ENCODE measurements at regions not wholly inside any gene's neighbourhood (a gene's known extent, or its start where the extent isn't known, plus 50 kb on each side); places are given as distances from the start of the nearest gene placed in this dataset.

DNA sequence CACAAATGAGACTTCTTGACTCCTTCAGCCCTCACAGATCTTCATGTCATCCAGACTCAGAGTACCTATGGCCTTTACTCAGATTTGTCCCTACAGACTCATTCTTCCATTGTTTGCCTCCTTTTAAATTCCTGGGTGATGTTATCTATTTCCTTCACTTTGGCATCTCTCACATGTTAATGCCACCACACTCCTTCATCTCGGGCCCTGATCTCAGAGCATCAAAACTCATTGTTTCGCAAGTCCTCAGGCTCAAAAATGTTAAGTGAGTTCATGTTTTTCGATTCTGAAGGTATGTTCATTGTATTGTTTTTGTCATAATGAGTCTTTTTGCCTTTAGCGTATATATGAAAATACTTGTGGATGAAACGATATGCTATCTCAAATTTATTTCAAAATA lies 62.3 kb upstream of the AHR start:
- Histone ChIP-seq H3K4me3 (ENCODE audit: low read length) (no peak overlapping the region), H3K27me3 (ENCODE audit: control insufficient read depth in 2 of 2, insufficient read depth in 2 of 2, low read length in 2 of 2) (no peaks in the 10 kb centered on the region), H3K4me1 (ENCODE audit: control insufficient read depth in 2 of 2, insufficient read depth in 2 of 2, low read length in 2 of 2) (peaks cover 22 to 24% of the 10 kb centered on the region in 2 donors), H3K27ac (ENCODE audit: low read depth, low read length) (no peak overlapping the region), H3K36me3 (ENCODE audit: control insufficient read depth in 2 of 3, insufficient read depth in 3 of 3, low read length in 3 of 3) (no peaks in the 10 kb centered on the region), H3K9me3 (ENCODE audit: control insufficient read depth in 2 of 3, low read length in 3 of 3) (no peaks in the 10 kb centered on the region)
- CTCF ChIA-PET = no interaction called here
- Mint-ChIP-seq H3K27me3 (peaks cover 0 to 2% (median 0%) of the 10 kb centered on the region in 5 donors), H3K27ac (peak overlapping the region; percentile 72 to 99 (median 76)), H3K9me3 (peaks cover 0 to 17% (median 0%) of the 10 kb centered on the region in 11 donors), H3K4me3 (peak overlapping the region in 5 of 10 donors; percentile 1 to 72 (median 26)), H3K36me3 (peaks cover 0 to 25% (median 0%) of the 10 kb centered on the region in 5 donors), H3K4me1 (peaks cover 19 to 50% (median 37%) of the 10 kb centered on the region in 7 donors)
- ATAC-seq = no peak
- intact Hi-C loops (cut with micrococcal nuclease) = no loop called here
- POLR2A ChIA-PET = interaction anchor here (1.1 kb wide), 1 partner anchor 64 kb away, joined by 3 read pairs; no protein-coding TSS in a partner anchor
- DNase-seq = no peak

DNA sequence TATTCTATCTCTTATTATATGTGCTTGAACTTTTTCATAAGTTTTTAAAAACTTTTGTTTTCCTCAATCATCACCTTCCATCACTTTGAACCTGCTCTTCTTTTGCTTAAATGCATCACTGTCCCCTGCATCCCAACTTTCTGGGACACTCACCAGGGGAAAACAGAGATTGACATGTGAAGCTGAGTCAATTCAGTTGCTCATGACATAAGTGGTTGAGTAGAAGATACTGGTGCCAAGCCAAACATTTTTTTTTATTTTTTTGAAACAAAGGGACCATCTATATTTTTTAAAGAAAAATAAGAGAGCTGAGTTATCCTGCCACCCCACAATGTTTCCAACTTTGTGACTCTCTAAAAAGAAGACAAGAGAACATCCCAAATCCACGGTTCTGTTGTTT lies 61.8 kb upstream of the AHR start:
- no peaks in the 10 kb centered on the region for H3K9me3 ChIP-seq (ENCODE audit: control insufficient read depth in 2 of 3, low read length in 3 of 3)
- Mint-ChIP-seq H3K27me3 (peaks cover 0 to 2% (median 0%) of the 10 kb centered on the region in 5 donors), H3K4me3 (peak overlapping the region in 1 of 10 donors; percentile 60), H3K4me1 (peaks cover 19 to 50% (median 37%) of the 10 kb centered on the region in 7 donors), H3K36me3 (peaks cover 0 to 23% (median 0%) of the 10 kb centered on the region in 5 donors), H3K27ac (peak overlapping the region in 5 of 9 donors; percentile 27 to 99 (median 73)), H3K9me3 (peaks cover 0 to 17% (median 0%) of the 10 kb centered on the region in 11 donors)
- DNase-seq (no peak), ATAC-seq (no peak)
- ChIA-PET CTCF (no interaction called here), POLR2A (no interaction called here)
- peaks cover 22 to 24% of the 10 kb centered on the region in 2 donors for H3K4me1 ChIP-seq (ENCODE audit: control insufficient read depth in 2 of 2, insufficient read depth in 2 of 2, low read length in 2 of 2)
- intact Hi-C loops (cut with micrococcal nuclease) = no loop called here
- H3K4me3 ChIP-seq (ENCODE audit: low read length) = no peak overlapping the region
- no peak overlapping the region for H3K27ac ChIP-seq (ENCODE audit: low read depth, low read length)
- no peaks in the 10 kb centered on the region for H3K36me3 ChIP-seq (ENCODE audit: control insufficient read depth in 2 of 3, insufficient read depth in 3 of 3, low read length in 3 of 3)
- H3K27me3 ChIP-seq (ENCODE audit: control insufficient read depth in 2 of 2, insufficient read depth in 2 of 2, low read length in 2 of 2) = no peaks in the 10 kb centered on the region

DNA sequence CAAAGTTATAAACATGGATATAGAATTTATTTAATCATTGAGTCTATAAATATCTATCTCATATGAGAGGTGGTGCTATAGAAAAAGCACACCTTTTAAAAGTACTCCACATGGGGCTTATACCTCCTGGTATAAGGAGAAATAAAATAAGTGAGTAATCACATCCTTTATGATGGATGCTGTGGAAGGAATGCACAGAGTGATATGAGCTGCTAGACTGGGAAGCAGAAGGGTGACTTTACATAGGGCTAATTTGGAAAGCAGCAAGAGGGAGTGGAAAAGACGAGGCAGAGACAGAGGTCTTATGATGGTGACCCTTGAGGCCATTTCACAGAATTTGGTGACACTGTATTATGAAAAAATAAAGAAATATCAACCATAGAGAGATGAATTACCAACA lies 59.4 kb upstream of the AHR start:
- intact Hi-C loops (cut with micrococcal nuclease) = no loop called here
- Histone ChIP-seq H3K36me3 (ENCODE audit: control insufficient read depth in 2 of 3, insufficient read depth in 3 of 3, low read length in 3 of 3) (no peaks in the 10 kb centered on the region), H3K4me1 (ENCODE audit: control insufficient read depth in 2 of 2, insufficient read depth in 2 of 2, low read length in 2 of 2) (peaks cover 17% of the 10 kb centered on the region in 2 donors), H3K9me3 (ENCODE audit: control insufficient read depth in 2 of 3, low read length in 3 of 3) (no peaks in the 10 kb centered on the region), H3K27me3 (ENCODE audit: control insufficient read depth in 2 of 2, insufficient read depth in 2 of 2, low read length in 2 of 2) (no peaks in the 10 kb centered on the region), H3K27ac (ENCODE audit: low read depth, low read length) (no peak overlapping the region), H3K4me3 (ENCODE audit: low read length) (no peak overlapping the region)
- CTCF ChIA-PET = no interaction called here
- Mint-ChIP-seq H3K27me3 (peaks cover 0 to 2% (median 0%) of the 10 kb centered on the region in 5 donors), H3K9me3 (peaks cover 0 to 17% (median 0%) of the 10 kb centered on the region in 11 donors), H3K36me3 (peaks cover 0 to 19% (median 0%) of the 10 kb centered on the region in 5 donors), H3K4me1 (peaks cover 18 to 33% (median 26%) of the 10 kb centered on the region in 7 donors), H3K27ac (no peak overlapping the region), H3K4me3 (no peak overlapping the region)
- POLR2A ChIA-PET = no interaction called here
- ATAC-seq = no peak
- DNase-seq = no peak

- CTCF ChIA-PET = no interaction called here
- no peak overlapping the region for H3K4me3 Mint-ChIP-seq
- H3K27ac Mint-ChIP-seq = no peak overlapping the region
- peaks cover 0 to 2% (median 0%) of the 10 kb centered on the region in 5 donors for H3K27me3 Mint-ChIP-seq
- H3K36me3 ChIP-seq (ENCODE audit: control insufficient read depth in 2 of 3, insufficient read depth in 3 of 3, low read length in 3 of 3) = no peaks in the 10 kb centered on the region
- H3K36me3 Mint-ChIP-seq = peaks cover 0 to 21% (median 0%) of the 10 kb centered on the region in 5 donors
- H3K4me1 ChIP-seq (ENCODE audit: control insufficient read depth in 2 of 2, insufficient read depth in 2 of 2, low read length in 2 of 2) = peaks cover 10 to 11% of the 10 kb centered on the region in 2 donors
- DNase-seq = no peak
- POLR2A ChIA-PET = interaction anchor here (0.6 kb wide), 1 partner anchor 9 kb away, joined by 3 read pairs; no protein-coding TSS in a partner anchor
- peaks cover 12 to 27% (median 19%) of the 10 kb centered on the region in 7 donors for H3K4me1 Mint-ChIP-seq
- no peaks in the 10 kb centered on the region for H3K27me3 ChIP-seq (ENCODE audit: control insufficient read depth in 2 of 2, insufficient read depth in 2 of 2, low read length in 2 of 2)
- no peak overlapping the region for H3K4me3 ChIP-seq (ENCODE audit: low read length)
- intact Hi-C loops (cut with micrococcal nuclease) = no loop called here
- no peak overlapping the region for H3K27ac ChIP-seq (ENCODE audit: low read depth, low read length)
- ATAC-seq = no peak
- H3K9me3 ChIP-seq (ENCODE audit: control insufficient read depth in 2 of 3, low read length in 3 of 3) = no peaks in the 10 kb centered on the region
- H3K9me3 Mint-ChIP-seq = peaks cover 0 to 17% (median 2%) of the 10 kb centered on the region in 11 donors
Measured at GRCh38 chr7:17239683-17240521, 58.5 kb upstream of the AHR start.

- Histone ChIP-seq H3K27me3 (ENCODE audit: control insufficient read depth in 2 of 2, insufficient read depth in 2 of 2, low read length in 2 of 2) (no peaks in the 10 kb centered on the region), H3K9me3 (ENCODE audit: control insufficient read depth in 2 of 3, low read length in 3 of 3) (no peaks in the 10 kb centered on the region), H3K36me3 (ENCODE audit: control insufficient read depth in 2 of 3, insufficient read depth in 3 of 3, low read length in 3 of 3) (no peaks in the 10 kb centered on the region), H3K27ac (ENCODE audit: low read depth, low read length) (no peak overlapping the region), H3K4me3 (ENCODE audit: low read length) (no peak overlapping the region), H3K4me1 (ENCODE audit: control insufficient read depth in 2 of 2, insufficient read depth in 2 of 2, low read length in 2 of 2) (no peaks in the 10 kb centered on the region)
- Mint-ChIP-seq H3K36me3 (peaks cover 0 to 10% (median 0%) of the 10 kb centered on the region in 5 donors), H3K4me1 (peaks cover 0 to 5% (median 2%) of the 10 kb centered on the region in 7 donors), H3K9me3 (peaks cover 0 to 5% (median 0%) of the 10 kb centered on the region in 11 donors), H3K27ac (no peak overlapping the region), H3K4me3 (no peak overlapping the region), H3K27me3 (peaks cover 0 to 2% (median 0%) of the 10 kb centered on the region in 5 donors)
- CTCF ChIA-PET = no interaction called here
- no peak for ATAC-seq
- no peak for DNase-seq
- intact Hi-C loops (cut with micrococcal nuclease) = no loop called here
- POLR2A ChIA-PET = interaction anchor here (0.6 kb wide), 1 partner anchor 768 kb away, joined by 3 read pairs; no protein-coding TSS in a partner anchor
Measured at GRCh38 chr7:17242504-17242903, 55.9 kb upstream of the AHR start.

- peaks cover 0 to 6% (median 0%) of the 10 kb centered on the region in 5 donors for H3K36me3 Mint-ChIP-seq
- Histone ChIP-seq H3K36me3 (ENCODE audit: control insufficient read depth in 2 of 3, insufficient read depth in 3 of 3, low read length in 3 of 3) (no peaks in the 10 kb centered on the region), H3K4me3 (ENCODE audit: low read length) (no peak overlapping the region), H3K27ac (ENCODE audit: low read depth, low read length) (no peak overlapping the region), H3K9me3 (ENCODE audit: control insufficient read depth in 2 of 3, low read length in 3 of 3) (no peaks in the 10 kb centered on the region), H3K4me1 (ENCODE audit: control insufficient read depth in 2 of 2, insufficient read depth in 2 of 2, low read length in 2 of 2) (no peaks in the 10 kb centered on the region), H3K27me3 (ENCODE audit: control insufficient read depth in 2 of 2, insufficient read depth in 2 of 2, low read length in 2 of 2) (no peaks in the 10 kb centered on the region)
- ATAC-seq (no peak), DNase-seq (no peak)
- H3K9me3 Mint-ChIP-seq = peaks cover 0 to 2% (median 0%) of the 10 kb centered on the region in 11 donors
- CTCF ChIA-PET = no interaction called here
- intact Hi-C loops (cut with micrococcal nuclease) = no loop called here
- POLR2A ChIA-PET = no interaction called here
- no peaks in the 10 kb centered on the region for H3K27me3 Mint-ChIP-seq
- H3K4me1 Mint-ChIP-seq = peaks cover 0 to 2% (median 0%) of the 10 kb centered on the region in 7 donors
- no peak overlapping the region for H3K27ac Mint-ChIP-seq
- H3K4me3 Mint-ChIP-seq = no peak overlapping the region
Measured at GRCh38 chr7:17244786-17245185, 53.7 kb upstream of the AHR start.
